Adrenal gland (tissue), 5 donors: ENCODE measurements at regions not wholly inside any gene's neighbourhood (a gene's known extent, or its start where the extent isn't known, plus 50 kb on each side); places are given as distances from the start of the nearest gene placed in this dataset.

Experiments used
- CTCF ChIP-seq, 6 experiments: fragments of 450-650 bp in 4 of 6; fragments of 200-600 bp in 2 of 6; sonication (generic) in 1 of 6; IDR thresholded peaks; 1 replicate in 5 of 6; 2 replicates in 1 of 6; pipeline versions ENCODE4 v1.5.1 to v1.8.0; 2016 to 2021; ENCODE audit warnings: antibody characterized with exemption in 6 of 6, mild to moderate bottlenecking in 2 of 6, moderate library complexity in 1 of 6
- POLR2A ChIP-seq, 2 donors: fragments of 450-650 bp; IDR thresholded peaks; one replicate each; pipeline ENCODE4 v1.6.1; 2017; ENCODE audit warnings: antibody characterized with exemption in 2 of 2, mild to moderate bottlenecking in 2 of 2, moderate library complexity in 1 of 2
- donor health status: DM: no; HTN: no; CAD: no.

- TF ChIP-seq POLR2A (IDR thresholded peaks at IDR 0.05): no peak
- no peak for TF ChIP-seq CTCF (IDR thresholded peaks at IDR 0.05)
Observed at GRCh38 chr7:86123476-86123875, 520.2 kb upstream of the GRM3 start.
